ENCODE measurements at regions not wholly inside any gene's neighbourhood (a gene's known extent, or its start where the extent isn't known, plus 50 kb on each side); places are given as distances from the start of the nearest gene placed in this dataset.
"Not testable (repeated sequence)": the region's sequence is repeated elsewhere in the genome, so short reads cannot be mapped to it uniquely, and the experiment has no call there.

- Histone ChIP-seq H3K9me3 (ENCODE audit: control insufficient read depth in 4 of 4, low read length in 3 of 4) (no peaks in the 10 kb centered on the region), H3K27ac (ENCODE audit: low read depth in 1 of 2, low read length in 2 of 2) (no peak overlapping the region), H3K36me3 (ENCODE audit: control insufficient read depth in 4 of 4, insufficient read depth in 3 of 4, low read depth in 1 of 4, low read length in 3 of 4) (no peaks in the 10 kb centered on the region), H3K9ac (ENCODE audit: low read depth in 1 of 2, low read length in 2 of 2) (no peak overlapping the region), H3K27me3 (ENCODE audit: control insufficient read depth in 4 of 4, insufficient read depth in 4 of 4, low read length in 3 of 4) (no peaks in the 10 kb centered on the region), H3K4me3 (ENCODE audit: low read depth in 1 of 3, low read length in 3 of 3) (no peak overlapping the region), H3K4me1 (ENCODE audit: control insufficient read depth in 4 of 4, insufficient read depth in 4 of 4, low read length in 3 of 4) (no peaks in the 10 kb centered on the region)
- TF ChIP-seq GABPA (IDR thresholded peaks at IDR 0.05 in 1 of 2, conservative IDR thresholded peaks at IDR 0.05 in 1 of 2), result no peak
- TF ChIP-seq EGR1 (IDR thresholded peaks at IDR 0.05; ENCODE audit: low read depth in 2 of 2), result no peak
- TF ChIP-seq ATF3 (IDR thresholded peaks at IDR 0.05), result no peak
- TF ChIP-seq CTCF (IDR thresholded peaks at IDR 0.05; ENCODE audit: low read depth, low read length, missing input control), result no peak
- TF ChIP-seq YY1 (IDR thresholded peaks at IDR 0.05), result no peak
- TF ChIP-seq TAF1 (conservative IDR thresholded peaks at IDR 0.05), result no peak
- TF ChIP-seq FOXA2 (IDR thresholded peaks at IDR 0.05), result no peak
- TF ChIP-seq JUND (IDR thresholded peaks at IDR 0.05), result no peak
- no peak for TF ChIP-seq SP1 (IDR thresholded peaks at IDR 0.05)
- no peak for TF ChIP-seq RXRA (IDR thresholded peaks at IDR 0.05)
- TF ChIP-seq HNF4G (IDR thresholded peaks at IDR 0.05), result no peak
- no peak for TF ChIP-seq NR2F2 (IDR thresholded peaks at IDR 0.05)
- TF ChIP-seq, protein P1, sequence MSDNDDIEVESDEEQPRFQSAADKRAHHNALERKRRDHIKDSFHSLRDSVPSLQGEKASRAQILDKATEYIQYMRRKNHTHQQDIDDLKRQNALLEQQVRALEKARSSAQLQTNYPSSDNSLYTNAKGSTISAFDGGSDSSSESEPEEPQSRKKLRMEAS (IDR thresholded peaks at IDR 0.05), result no peak
- 67% methylated on average over 1 of the region's 1 CpG for WGBS
- DNase-seq (ENCODE audit: low spot score), result no peak
Observed at GRCh38 chr12:72986963-72987362, 714.8 kb downstream of the TRHDE start.

DNA sequence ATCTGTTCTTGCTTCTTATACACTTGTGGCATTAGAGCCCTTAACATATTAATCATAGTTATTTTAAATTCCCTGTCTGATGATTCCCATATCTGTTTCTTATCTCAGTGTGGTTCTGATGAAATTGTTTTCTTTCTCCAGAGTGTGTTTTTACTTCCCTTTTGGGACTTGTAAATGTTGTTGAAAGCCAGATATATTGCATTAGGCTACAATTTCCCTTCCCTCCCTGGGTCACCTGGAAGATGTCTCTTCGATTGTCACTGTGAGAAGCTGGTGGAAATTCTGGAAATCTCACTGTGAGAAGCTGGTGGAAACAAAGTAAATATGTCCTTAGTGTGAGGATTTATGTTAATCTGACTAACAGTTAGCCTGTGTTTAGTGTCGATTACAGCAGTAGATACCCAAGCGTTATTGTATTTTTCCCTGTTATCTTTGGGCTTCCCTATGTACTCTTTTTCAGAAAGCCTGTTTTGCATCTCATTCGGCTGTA, 717.3 kb downstream of the TRHDE start:
- TF ChIP-seq ATF3 (IDR thresholded peaks at IDR 0.05), result no peak
- no peak for TF ChIP-seq FOXA2 (IDR thresholded peaks at IDR 0.05)
- TF ChIP-seq HNF4G (IDR thresholded peaks at IDR 0.05), result no peak
- no peak for TF ChIP-seq YY1 (IDR thresholded peaks at IDR 0.05)
- TF ChIP-seq REST (IDR thresholded peaks at IDR 0.05), result no peak
- TF ChIP-seq RXRA (IDR thresholded peaks at IDR 0.05), result no peak
- no peak for TF ChIP-seq CTCF (IDR thresholded peaks at IDR 0.05; ENCODE audit: low read depth, low read length, missing input control)
- TF ChIP-seq GABPA (IDR thresholded peaks at IDR 0.05 in 1 of 2, conservative IDR thresholded peaks at IDR 0.05 in 1 of 2), result no peak
- no peak for TF ChIP-seq EGR1 (IDR thresholded peaks at IDR 0.05; ENCODE audit: low read depth in 2 of 2)
- TF ChIP-seq JUND (IDR thresholded peaks at IDR 0.05), result no peak
- TF ChIP-seq, protein P1 (IDR thresholded peaks at IDR 0.05), result no peak
- TF ChIP-seq FOXA1 (IDR thresholded peaks at IDR 0.05), result no peak
- TF ChIP-seq HNF4A (conservative IDR thresholded peaks at IDR 0.05), result no peak
- no peak for TF ChIP-seq ZBTB33 (IDR thresholded peaks at IDR 0.05)
- TF ChIP-seq TAF1 (conservative IDR thresholded peaks at IDR 0.05), result no peak
- Histone ChIP-seq H3K9me3 (ENCODE audit: control insufficient read depth in 4 of 4, low read length in 3 of 4) (no peaks in the 10 kb centered on the region), H3K27ac (ENCODE audit: low read depth in 1 of 2, low read length in 2 of 2) (no peak overlapping the region), H3K27me3 (ENCODE audit: control insufficient read depth in 4 of 4, insufficient read depth in 4 of 4, low read length in 3 of 4) (no peaks in the 10 kb centered on the region), H3K36me3 (ENCODE audit: control insufficient read depth in 4 of 4, insufficient read depth in 3 of 4, low read depth in 1 of 4, low read length in 3 of 4) (no peaks in the 10 kb centered on the region), H3K4me3 (ENCODE audit: low read depth in 1 of 3, low read length in 3 of 3) (no peak overlapping the region), H3K4me1 (ENCODE audit: control insufficient read depth in 4 of 4, insufficient read depth in 4 of 4, low read length in 3 of 4) (no peaks in the 10 kb centered on the region), H3K9ac (ENCODE audit: low read depth in 1 of 2, low read length in 2 of 2) (no peak overlapping the region)
- 77% methylated on average over 4 of the region's 4 CpGs for WGBS
- DNase-seq (ENCODE audit: low spot score), result no peak

- DNase-seq (ENCODE audit: low spot score); H3K9ac ChIP-seq (ENCODE audit: low read depth in 1 of 2, low read length in 2 of 2); H3K4me3 ChIP-seq (ENCODE audit: low read depth in 1 of 3, low read length in 3 of 3); H3K27ac ChIP-seq (ENCODE audit: low read depth in 1 of 2, low read length in 2 of 2); H3K4me1 ChIP-seq (ENCODE audit: control insufficient read depth in 4 of 4, insufficient read depth in 4 of 4, low read length in 3 of 4); H3K27me3 ChIP-seq (ENCODE audit: control insufficient read depth in 4 of 4, insufficient read depth in 4 of 4, low read length in 3 of 4); H3K36me3 ChIP-seq (ENCODE audit: control insufficient read depth in 4 of 4, insufficient read depth in 3 of 4, low read depth in 1 of 4, low read length in 3 of 4); H3K9me3 ChIP-seq (ENCODE audit: control insufficient read depth in 4 of 4, low read length in 3 of 4): not testable (repeated sequence)
Observed at GRCh38 chr12:72995029-72995428, 722.9 kb downstream of the TRHDE start.
